ENCODE measurements at regions not wholly inside any gene's neighbourhood (a gene's known extent, or its start where the extent isn't known, plus 50 kb on each side); places are given as distances from the start of the nearest gene placed in this dataset.

- no peak overlapping the region for H3K9ac ChIP-seq (ENCODE audit: insufficient read depth in 1 of 2, low read length in 2 of 2)
- H3K27ac ChIP-seq (ENCODE audit: low read depth in 1 of 2, low read length in 1 of 2), result no peak overlapping the region
- no peaks in the 10 kb centered on the region for H3K27me3 ChIP-seq (ENCODE audit: control insufficient read depth in 3 of 3, insufficient read depth in 3 of 3, low read length in 2 of 3)
These were observed 408.6 kb downstream of the CDH7 start for GRCh38 chr18:66159451-66159850.

DNA sequence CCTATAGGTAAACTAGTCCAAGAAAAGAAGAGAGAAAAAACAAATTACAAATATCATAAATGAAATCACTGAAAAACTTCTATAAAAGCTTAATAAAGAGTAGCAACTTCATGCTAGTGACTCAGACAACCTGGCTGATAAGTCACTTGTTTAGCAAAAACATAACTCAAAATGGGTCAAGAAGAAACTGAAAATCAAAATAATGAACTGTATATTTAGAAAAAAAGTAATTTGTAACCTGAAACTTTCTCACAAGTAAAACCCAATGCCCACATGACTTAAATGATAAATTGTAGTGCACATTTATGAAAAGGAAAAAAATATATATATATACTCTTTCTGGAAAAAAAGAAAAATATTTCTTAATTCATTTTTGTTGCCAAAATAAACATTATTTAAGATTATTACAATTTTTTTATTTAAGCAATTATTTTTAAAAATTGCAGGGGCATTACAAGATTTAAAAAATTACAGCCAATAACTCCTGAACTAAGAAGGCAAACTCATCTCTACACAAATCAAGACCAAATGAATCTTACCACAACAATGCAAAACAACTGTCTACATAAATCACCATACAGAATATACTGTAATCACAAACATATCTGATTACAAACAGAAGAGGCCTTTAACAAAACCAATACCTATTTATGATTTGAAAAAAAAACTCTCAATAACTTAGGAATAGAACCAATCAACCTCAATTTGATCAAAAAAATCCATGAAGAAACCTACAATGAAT lies 406.3 kb downstream of the CDH7 start:
- Histone ChIP-seq H3K9me3 (ENCODE audit: control insufficient read depth in 4 of 4, insufficient read depth in 3 of 4, low read length in 3 of 4) (no peaks in the 10 kb centered on the region), H3K4me3 (no peak overlapping the region), H3K9ac (ENCODE audit: insufficient read depth in 1 of 2, low read length in 2 of 2) (no peak overlapping the region), H3K27ac (ENCODE audit: low read depth in 1 of 2, low read length in 1 of 2) (no peak overlapping the region), H3K36me3 (ENCODE audit: control insufficient read depth in 4 of 4, insufficient read depth in 4 of 4, low read length in 4 of 4) (no peaks in the 10 kb centered on the region), H3K4me1 (ENCODE audit: control insufficient read depth in 5 of 5, insufficient read depth in 5 of 5, low read length in 5 of 5) (no peaks in the 10 kb centered on the region), H3K27me3 (ENCODE audit: control insufficient read depth in 3 of 3, insufficient read depth in 3 of 3, low read length in 2 of 3) (no peaks in the 10 kb centered on the region)
- ATAC-seq (ENCODE audit: insufficient read depth, low FRiP score) (no peak), DNase-seq (no peak)
- TF ChIP-seq, protein P1, sequence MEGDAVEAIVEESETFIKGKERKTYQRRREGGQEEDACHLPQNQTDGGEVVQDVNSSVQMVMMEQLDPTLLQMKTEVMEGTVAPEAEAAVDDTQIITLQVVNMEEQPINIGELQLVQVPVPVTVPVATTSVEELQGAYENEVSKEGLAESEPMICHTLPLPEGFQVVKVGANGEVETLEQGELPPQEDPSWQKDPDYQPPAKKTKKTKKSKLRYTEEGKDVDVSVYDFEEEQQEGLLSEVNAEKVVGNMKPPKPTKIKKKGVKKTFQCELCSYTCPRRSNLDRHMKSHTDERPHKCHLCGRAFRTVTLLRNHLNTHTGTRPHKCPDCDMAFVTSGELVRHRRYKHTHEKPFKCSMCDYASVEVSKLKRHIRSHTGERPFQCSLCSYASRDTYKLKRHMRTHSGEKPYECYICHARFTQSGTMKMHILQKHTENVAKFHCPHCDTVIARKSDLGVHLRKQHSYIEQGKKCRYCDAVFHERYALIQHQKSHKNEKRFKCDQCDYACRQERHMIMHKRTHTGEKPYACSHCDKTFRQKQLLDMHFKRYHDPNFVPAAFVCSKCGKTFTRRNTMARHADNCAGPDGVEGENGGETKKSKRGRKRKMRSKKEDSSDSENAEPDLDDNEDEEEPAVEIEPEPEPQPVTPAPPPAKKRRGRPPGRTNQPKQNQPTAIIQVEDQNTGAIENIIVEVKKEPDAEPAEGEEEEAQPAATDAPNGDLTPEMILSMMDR (IDR thresholded peaks at IDR 0.05; ENCODE audit: control extremely low read depth, extremely low read depth), result no peak

More at GRCh38 chr18:66159451-66159850, 408.6 kb downstream of the CDH7 start:
- no peaks in the 10 kb centered on the region for H3K9me3 ChIP-seq (ENCODE audit: control insufficient read depth in 4 of 4, insufficient read depth in 3 of 4, low read length in 3 of 4)
- H3K4me3 ChIP-seq, result no peak overlapping the region
- H3K4me1 ChIP-seq (ENCODE audit: control insufficient read depth in 5 of 5, insufficient read depth in 5 of 5, low read length in 5 of 5), result no peaks in the 10 kb centered on the region
- DNase-seq (no peak), ATAC-seq (ENCODE audit: insufficient read depth, low FRiP score) (no peak)
- no peaks in the 10 kb centered on the region for H3K36me3 ChIP-seq (ENCODE audit: control insufficient read depth in 4 of 4, insufficient read depth in 4 of 4, low read length in 4 of 4)
- TF ChIP-seq, protein P1 (IDR thresholded peaks at IDR 0.05; ENCODE audit: control extremely low read depth, extremely low read depth), result no peak
- WGBS, 2 donors, result 86 to 93% methylated on average over 1 of the region's 1 CpG

- Histone ChIP-seq H3K27me3 (ENCODE audit: control insufficient read depth in 3 of 3, insufficient read depth in 3 of 3, low read length in 2 of 3) (no peaks in the 10 kb centered on the region), H3K27ac (ENCODE audit: low read depth in 1 of 2, low read length in 1 of 2) (no peak overlapping the region), H3K9ac (ENCODE audit: insufficient read depth in 1 of 2, low read length in 2 of 2) (no peak overlapping the region), H3K4me1 (ENCODE audit: control insufficient read depth in 5 of 5, insufficient read depth in 5 of 5, low read length in 5 of 5) (no peaks in the 10 kb centered on the region), H3K4me3 (no peak overlapping the region), H3K36me3 (ENCODE audit: control insufficient read depth in 4 of 4, insufficient read depth in 4 of 4, low read length in 4 of 4) (no peaks in the 10 kb centered on the region), H3K9me3 (ENCODE audit: control insufficient read depth in 4 of 4, insufficient read depth in 3 of 4, low read length in 3 of 4) (no peaks in the 10 kb centered on the region)
- ATAC-seq (ENCODE audit: insufficient read depth, low FRiP score) (no peak), DNase-seq (no peak)
- TF ChIP-seq, protein P1 (IDR thresholded peaks at IDR 0.05; ENCODE audit: control extremely low read depth, extremely low read depth), result no peak
- whole genome bisulfite sequencing, 2 donors, result 73 to 83% methylated on average over 1 of the region's 1 CpG
These were observed 399.8 kb downstream of the CDH7 start for GRCh38 chr18:66150650-66151049.

- H3K9me3 ChIP-seq (ENCODE audit: control insufficient read depth in 4 of 4, insufficient read depth in 3 of 4, low read length in 3 of 4), result no peaks in the 10 kb centered on the region
- H3K27ac ChIP-seq (ENCODE audit: low read depth in 1 of 2, low read length in 1 of 2), result no peak overlapping the region
- ATAC-seq (ENCODE audit: insufficient read depth, low FRiP score), result no peak
- TF ChIP-seq, protein P1 (IDR thresholded peaks at IDR 0.05; ENCODE audit: control extremely low read depth, extremely low read depth), result no peak
- no peak for DNase-seq
- no peaks in the 10 kb centered on the region for H3K36me3 ChIP-seq (ENCODE audit: control insufficient read depth in 4 of 4, insufficient read depth in 4 of 4, low read length in 4 of 4)
- H3K4me3 ChIP-seq, result no peak overlapping the region
- H3K4me1 ChIP-seq (ENCODE audit: control insufficient read depth in 5 of 5, insufficient read depth in 5 of 5, low read length in 5 of 5), result peaks cover 0 to 3% (median 0%) of the 10 kb centered on the region in 5 donors
- WGBS, 2 donors, result 60 to 72% methylated on average over 2 of the region's 2 CpGs
- H3K27me3 ChIP-seq (ENCODE audit: control insufficient read depth in 3 of 3, insufficient read depth in 3 of 3, low read length in 2 of 3), result no peaks in the 10 kb centered on the region
- no peak overlapping the region for H3K9ac ChIP-seq (ENCODE audit: insufficient read depth in 1 of 2, low read length in 2 of 2)
These were observed 392.2 kb downstream of the CDH7 start for GRCh38 chr18:66143029-66143428.

Measured in lung (tissue), 11 donors.